Tibial nerve (tissue), 4 donors: ENCODE measurements at regions not wholly inside any gene's neighbourhood (a gene's known extent, or its start where the extent isn't known, plus 50 kb on each side); places are given as distances from the start of the nearest gene placed in this dataset.

Source experiments
- CTCF ChIP-seq, 5 experiments: fragments of 200-600 bp in 3 of 5; fragments of 450-650 bp in 2 of 5; sonication (generic) in 3 of 5; IDR thresholded peaks; one replicate each; pipeline ENCODE4 v1.5.1; 2016 to 2019; ENCODE audit warnings: antibody characterized with exemption in 5 of 5, mild to moderate bottlenecking in 3 of 5, moderate library complexity in 2 of 5
- EP300 ChIP-seq, 2 donors: sonication (generic); formaldehyde crosslinking; IDR thresholded peaks; one replicate each; pipeline ENCODE4 v1.6.1; 2017; ENCODE audit warnings: antibody characterized with exemption in 2 of 2, mild to moderate bottlenecking in 1 of 2
- POLR2A ChIP-seq, 2 donors: fragments of 450-650 bp; IDR thresholded peaks; one replicate each; pipeline ENCODE4 v1.6.1; 2017; ENCODE audit warnings: antibody characterized with exemption in 2 of 2, mild to moderate bottlenecking in 2 of 2, moderate library complexity in 2 of 2

DNA sequence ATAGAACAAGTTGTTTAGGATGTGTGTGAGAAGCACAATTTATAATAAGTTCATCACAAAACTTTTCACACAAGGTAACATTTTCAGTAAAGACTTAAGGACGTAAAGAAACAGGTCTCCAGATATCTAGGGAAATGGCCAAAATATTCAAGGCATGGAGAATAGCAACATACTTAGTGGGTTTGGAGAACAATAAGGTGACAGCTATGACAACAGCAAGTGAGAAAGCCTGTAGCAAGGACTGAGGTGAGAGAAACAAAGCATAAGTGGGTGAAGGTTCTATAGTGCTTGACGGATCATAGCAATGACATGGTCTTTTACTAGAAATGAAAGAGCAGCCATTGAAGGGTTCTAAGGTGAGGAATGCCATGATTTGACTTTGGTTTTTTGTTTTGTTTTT lies 1337.3 kb downstream of the PCDH18 start:
- TF ChIP-seq CTCF (IDR thresholded peaks at IDR 0.05) = no peak
- no peak for TF ChIP-seq POLR2A (IDR thresholded peaks at IDR 0.05)
- TF ChIP-seq EP300 (IDR thresholded peaks at IDR 0.05) = no peak
